ENCODE measurements at regions not wholly inside any gene's neighbourhood (a gene's known extent, or its start where the extent isn't known, plus 50 kb on each side); places are given as distances from the start of the nearest gene placed in this dataset.

- H3K4me1 Mint-ChIP-seq = peaks cover 27% of the 10 kb centered on the region
- H3K9me3 Mint-ChIP-seq = no peaks in the 10 kb centered on the region
- H3K36me3 Mint-ChIP-seq (ENCODE audit: low read depth) = peaks cover 4% of the 10 kb centered on the region
- H3K27ac Mint-ChIP-seq = peak overlapping the region in 1 of 3 experiments; percentile 41
- H3K27me3 Mint-ChIP-seq (ENCODE audit: low read depth) = peaks cover 3% of the 10 kb centered on the region
- no peak overlapping the region for H3K4me3 Mint-ChIP-seq
- TF ChIP-seq, protein P1, sequence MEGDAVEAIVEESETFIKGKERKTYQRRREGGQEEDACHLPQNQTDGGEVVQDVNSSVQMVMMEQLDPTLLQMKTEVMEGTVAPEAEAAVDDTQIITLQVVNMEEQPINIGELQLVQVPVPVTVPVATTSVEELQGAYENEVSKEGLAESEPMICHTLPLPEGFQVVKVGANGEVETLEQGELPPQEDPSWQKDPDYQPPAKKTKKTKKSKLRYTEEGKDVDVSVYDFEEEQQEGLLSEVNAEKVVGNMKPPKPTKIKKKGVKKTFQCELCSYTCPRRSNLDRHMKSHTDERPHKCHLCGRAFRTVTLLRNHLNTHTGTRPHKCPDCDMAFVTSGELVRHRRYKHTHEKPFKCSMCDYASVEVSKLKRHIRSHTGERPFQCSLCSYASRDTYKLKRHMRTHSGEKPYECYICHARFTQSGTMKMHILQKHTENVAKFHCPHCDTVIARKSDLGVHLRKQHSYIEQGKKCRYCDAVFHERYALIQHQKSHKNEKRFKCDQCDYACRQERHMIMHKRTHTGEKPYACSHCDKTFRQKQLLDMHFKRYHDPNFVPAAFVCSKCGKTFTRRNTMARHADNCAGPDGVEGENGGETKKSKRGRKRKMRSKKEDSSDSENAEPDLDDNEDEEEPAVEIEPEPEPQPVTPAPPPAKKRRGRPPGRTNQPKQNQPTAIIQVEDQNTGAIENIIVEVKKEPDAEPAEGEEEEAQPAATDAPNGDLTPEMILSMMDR (IDR thresholded peaks at IDR 0.05; ENCODE audit: unreplicated experiment in 3 of 3) = no peak
Measured at GRCh38 chr18:61953641-61954040, 60.8 kb upstream of the RNF152 start.

- H3K4me1 Mint-ChIP-seq = peaks cover 32% of the 10 kb centered on the region
- peaks cover 3% of the 10 kb centered on the region for H3K27me3 Mint-ChIP-seq (ENCODE audit: low read depth)
- peaks cover 3% of the 10 kb centered on the region for H3K36me3 Mint-ChIP-seq (ENCODE audit: low read depth)
- no peaks in the 10 kb centered on the region for H3K9me3 Mint-ChIP-seq
- H3K4me3 Mint-ChIP-seq = no peak overlapping the region
- peak overlapping the region in 1 of 3 experiments; percentile 41 for H3K27ac Mint-ChIP-seq
- TF ChIP-seq, protein P1 (IDR thresholded peaks at IDR 0.05; ENCODE audit: unreplicated experiment in 3 of 3) = no peak
Measured at GRCh38 chr18:61953161-61953560, 60.4 kb upstream of the RNF152 start.

DNA sequence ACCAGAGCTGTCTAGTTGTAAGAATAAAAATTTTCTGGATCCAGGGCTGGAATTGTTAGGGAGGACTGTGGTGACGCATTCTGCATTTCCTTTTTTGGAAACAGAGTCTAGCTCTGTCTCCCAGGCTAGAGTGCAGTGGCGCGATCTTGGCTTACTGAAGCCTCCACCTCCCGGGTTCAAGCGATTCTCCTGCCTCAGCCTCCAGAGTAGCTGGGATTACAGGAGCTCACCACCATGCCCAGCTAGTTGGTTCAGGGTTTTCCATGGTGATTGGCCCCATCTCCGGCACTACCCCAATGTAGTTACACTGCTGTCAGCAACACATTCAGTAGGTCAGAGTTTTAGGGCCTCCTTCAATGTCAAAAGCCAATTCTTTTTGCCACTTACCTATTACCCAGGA lies 58.6 kb upstream of the RNF152 start:
- H3K4me3 Mint-ChIP-seq = no peak overlapping the region
- no peak overlapping the region for H3K27ac Mint-ChIP-seq
- H3K27me3 Mint-ChIP-seq (ENCODE audit: low read depth) = peaks cover 3% of the 10 kb centered on the region
- no peaks in the 10 kb centered on the region for H3K36me3 Mint-ChIP-seq (ENCODE audit: low read depth)
- H3K9me3 Mint-ChIP-seq = no peaks in the 10 kb centered on the region
- TF ChIP-seq, protein P1 (IDR thresholded peaks at IDR 0.05; ENCODE audit: unreplicated experiment in 3 of 3) = no peak
- peaks cover 44% of the 10 kb centered on the region for H3K4me1 Mint-ChIP-seq

DNA sequence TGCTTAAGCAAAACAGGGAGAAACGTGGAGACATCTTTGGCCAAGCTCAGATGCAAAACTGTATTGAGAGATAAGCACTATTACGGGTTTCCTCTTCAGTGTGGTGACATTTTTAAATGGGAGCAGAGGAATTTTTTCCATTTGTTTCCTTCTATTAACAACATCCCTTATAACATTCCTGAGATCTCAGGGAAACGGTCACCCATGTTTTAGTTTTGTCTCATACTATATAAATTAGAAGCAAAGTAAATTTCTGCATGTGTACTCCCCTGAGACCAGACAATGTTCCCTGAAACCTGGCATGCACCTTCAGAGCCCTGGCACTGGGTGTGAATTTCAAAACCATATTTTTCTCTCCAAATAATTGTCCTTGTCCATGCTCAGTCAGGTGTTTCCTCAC lies 57.6 kb upstream of the RNF152 start:
- H3K4me3 Mint-ChIP-seq = no peak overlapping the region
- H3K4me1 Mint-ChIP-seq = peaks cover 35% of the 10 kb centered on the region
- TF ChIP-seq, protein P1 (IDR thresholded peaks at IDR 0.05; ENCODE audit: unreplicated experiment in 3 of 3) = no peak
- H3K27ac Mint-ChIP-seq = peak overlapping the region in 2 of 3 experiments; percentile 17 to 25
- no peaks in the 10 kb centered on the region for H3K36me3 Mint-ChIP-seq (ENCODE audit: low read depth)
- H3K9me3 Mint-ChIP-seq = no peaks in the 10 kb centered on the region
- peaks cover 3% of the 10 kb centered on the region for H3K27me3 Mint-ChIP-seq (ENCODE audit: low read depth)

DNA sequence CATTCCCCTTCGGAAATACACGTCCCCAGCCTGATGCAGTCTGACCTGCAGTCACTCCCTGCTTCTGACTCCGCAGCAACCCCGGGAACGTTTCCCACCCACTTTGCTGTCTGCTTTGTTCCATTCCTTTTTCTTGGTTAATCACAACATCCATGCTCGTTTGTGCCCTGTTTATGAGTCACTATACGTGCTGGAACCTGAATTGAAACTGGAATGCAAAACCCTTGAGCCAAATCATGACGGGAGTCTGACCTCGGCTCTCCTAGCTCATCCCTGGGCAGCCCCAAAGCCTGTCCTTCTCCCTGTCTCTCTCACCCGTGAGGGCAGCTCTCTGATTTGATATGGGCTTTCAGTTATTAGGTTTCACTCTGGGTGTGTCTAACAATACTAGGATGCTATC lies 57.1 kb upstream of the RNF152 start:
- Mint-ChIP-seq H3K27ac (peak overlapping the region; percentile 17 to 26 (median 25)), H3K4me3 (no peak overlapping the region), H3K4me1 (peaks cover 35% of the 10 kb centered on the region), H3K27me3 (ENCODE audit: low read depth) (peaks cover 3% of the 10 kb centered on the region), H3K36me3 (ENCODE audit: low read depth) (no peaks in the 10 kb centered on the region), H3K9me3 (no peaks in the 10 kb centered on the region)
- TF ChIP-seq, protein P1 (IDR thresholded peaks at IDR 0.05; ENCODE audit: unreplicated experiment in 3 of 3) = no peak

- no peak overlapping the region for H3K4me3 Mint-ChIP-seq
- H3K27ac Mint-ChIP-seq = peak overlapping the region; percentile 26 to 63 (median 40)
Measured at GRCh38 chr18:61948846-61949438, 56.1 kb upstream of the RNF152 start.

More at GRCh38 chr18:61948846-61949438, 56.1 kb upstream of the RNF152 start:
- TF ChIP-seq, protein P1 (IDR thresholded peaks at IDR 0.05; ENCODE audit: unreplicated experiment in 3 of 3) = no peak
- no peaks in the 10 kb centered on the region for H3K36me3 Mint-ChIP-seq (ENCODE audit: low read depth)
- H3K4me1 Mint-ChIP-seq = peaks cover 30% of the 10 kb centered on the region
- H3K27me3 Mint-ChIP-seq (ENCODE audit: low read depth) = peaks cover 3% of the 10 kb centered on the region
- H3K9me3 Mint-ChIP-seq = no peaks in the 10 kb centered on the region
